K562 (cell line): ENCODE measurements at regions not wholly inside any gene's neighbourhood (a gene's known extent, or its start where the extent isn't known, plus 50 kb on each side); places are given as distances from the start of the nearest gene placed in this dataset.
A peak's percentile ranks its signal among the peaks of the same experiment; 100 is the strongest.

Experiments
- ATAC-seq: fragments of 200-7000 bp; cut with Tn5 transposase; 3 replicates; pipeline ENCODE4 v1.9.1; 2020; ENCODE audit warnings: moderate library complexity
- BruUV-seq: library from RNA; stranded (reverse); fragments of 400-500 nt; replicated peaks from 2 replicates; lab custom pipeline; 2021; lab: Mats Ljungman, UMichigan
- CTCF ChIA-PET: fragments of 300-600 bp; formaldehyde crosslinking; extraction: SDS; loops from one replicate; lab custom pipeline; 2021; ENCODE audit warnings: low intra/inter-chr PET ratio; lab: Yijun Ruan, JAX
- POLR2A ChIA-PET: fragments of 300-600, 350-650 bp; sonication (Branson Sonifier 250); formaldehyde crosslinking; extraction: SDS; loops from one replicate; lab custom pipeline; 2021; ENCODE audit warnings: antibody characterized with exemption, inconsistent platforms; lab: Yijun Ruan, JAX
- DNase-seq, 4 experiments: peaks; one replicate each; pipeline versions ENCODE4 v3.0.0 to v3.0.0-alpha.2; 2011 to 2018; ENCODE audit warnings: low spot score in 3 of 4, mixed read lengths in 3 of 4; ENCODE audit errors: extremely low read depth in 1 of 4
- FAIRE-seq: peaks from 2 replicates; lab custom pipeline; 2011; peaks lifted over from hg19 to GRCh38; lab: Jason Lieb, UNC
- H2AFZ ChIP-seq: 2 replicates; pipeline ENCODE4 v1.6.0; 2011; ENCODE audit warnings: low read depth, low read length, control low read depth, inconsistent platforms
- H3K27ac ChIP-seq: fragments of 200-600 bp; 3 replicates; pipeline ENCODE4 v1.8.0; 2011; ENCODE audit warnings: low read depth, mild to moderate bottlenecking, control low read depth, inconsistent platforms, low read length, moderate library complexity, mixed read lengths; ENCODE audit errors: extremely low read depth
- H3K27me3 ChIP-seq, 2 experiments: fragments of 300-600 bp in 1 of 2; 2 replicates in 1 of 2; 3 replicates in 1 of 2; pipeline versions ENCODE4 v1.6.0 to v1.8.0; 2011; ENCODE audit warnings: inconsistent platforms in 2 of 2, low read length in 2 of 2, mild to moderate bottlenecking in 1 of 2, mixed read lengths in 1 of 2, moderate library complexity in 1 of 2; ENCODE audit not compliant: control insufficient read depth in 2 of 2, insufficient read depth in 2 of 2
- H3K36me3 ChIP-seq: fragments of 300-600 bp; 3 replicates; pipeline ENCODE4 v1.8.0; 2011; ENCODE audit warnings: mild to moderate bottlenecking, low read length, inconsistent platforms; ENCODE audit not compliant: control insufficient read depth, insufficient read depth
- H3K4me1 ChIP-seq, 2 experiments: fragments of 200-600 bp in 1 of 2; replicated peaks in 1 of 2; 2 replicates in 1 of 2; 3 replicates in 1 of 2; pipeline versions ENCODE4 v1.5.1 to v1.8.0; 2011; ENCODE audit warnings: inconsistent platforms in 2 of 2, low read length in 2 of 2, mild to moderate bottlenecking in 1 of 2, mixed read lengths in 1 of 2, moderate library complexity in 1 of 2; ENCODE audit not compliant: control insufficient read depth in 2 of 2, insufficient read depth in 2 of 2
- H3K4me2 ChIP-seq: 2 replicates; pipeline ENCODE4 v1.6.1; 2011; ENCODE audit warnings: low read length, control low read depth, inconsistent platforms, mixed read lengths; ENCODE audit not compliant: insufficient read depth
- H3K4me3 ChIP-seq: fragments of 200-600 bp; sonication (generic), shearing (Covaris generic); 2 replicates; pipeline ENCODE4 v1.5.1; 2016; ENCODE audit warnings: control low read depth, inconsistent platforms
- H3K79me2 ChIP-seq: fragments of 200-600 bp; 3 replicates; pipeline ENCODE4 v1.8.0; 2011; ENCODE audit warnings: low read length, inconsistent platforms; ENCODE audit not compliant: control insufficient read depth, insufficient read depth
- H3K9ac ChIP-seq, 2 experiments: 2 replicates each; pipeline versions ENCODE4 v1.6.0 to v1.6.1; 2011; ENCODE audit warnings: low read depth in 2 of 2, low read length in 2 of 2, control low read depth in 1 of 2, inconsistent platforms in 1 of 2, mild to moderate bottlenecking in 1 of 2, mixed read lengths in 1 of 2; ENCODE audit not compliant: insufficient read depth in 1 of 2
- H3K9me1 ChIP-seq: one replicate; pipeline ENCODE4 v1.6.0; 2011; ENCODE audit warnings: inconsistent platforms, mild to moderate bottlenecking, low read length, moderate library complexity; ENCODE audit not compliant: control insufficient read depth, insufficient read depth
- H3K9me3 ChIP-seq: replicated peaks from 2 replicates; pipeline ENCODE4 v1.5.1; 2011; ENCODE audit warnings: low read depth, low read length, inconsistent platforms; ENCODE audit not compliant: control insufficient read depth, insufficient read depth
- H4K20me1 ChIP-seq: replicated peaks from 2 replicates; pipeline ENCODE4 v1.6.1; 2011; ENCODE audit warnings: low read length, inconsistent platforms, mixed read lengths; ENCODE audit not compliant: control insufficient read depth, insufficient read depth
- BDP1 ChIP-seq: IDR thresholded peaks from 3 replicates; pipeline ENCODE4 v1.6.1; 2011; ENCODE audit not compliant: insufficient read length, insufficient read depth
- CBX8 ChIP-seq: fragments of 200-600 bp; sonication (generic); IDR thresholded peaks from 2 replicates; pipeline ENCODE4 v1.6.1; 2012; ENCODE audit warnings: borderline replicate concordance, mixed run types, low read depth, mild to moderate bottlenecking, moderate library complexity, mixed read lengths, low read length, control low read depth, inconsistent platforms; ENCODE audit not compliant: poor library complexity, severe bottlenecking; ENCODE audit errors: extremely low read depth
- CREM ChIP-seq: IDR thresholded peaks from 2 replicates; pipeline ENCODE4 v1.6.1; 2014; ENCODE audit warnings: antibody characterized with exemption, low read depth
- FIP1L1 ChIP-seq: fragments of 200-400 bp; formaldehyde crosslinking; IDR thresholded peaks from 2 replicates; pipeline ENCODE4 v1.6.1; 2018; ENCODE audit warnings: mild to moderate bottlenecking, low read depth, low read length; ENCODE audit not compliant: poor library complexity, severe bottlenecking
- FUS ChIP-seq: fragments of 200-400 bp; formaldehyde crosslinking; optimal IDR thresholded peaks from 2 replicates; pipeline ENCODE3; 2017; ENCODE audit warnings: low read depth, low read length
- HLTF ChIP-seq: fragments of 450-650 bp; IDR thresholded peaks from 2 replicates; pipeline ENCODE4 v1.6.1; 2016
- L3MBTL2 ChIP-seq: fragments of 450-650 bp; IDR thresholded peaks from 2 replicates; pipeline ENCODE4 v1.6.1; 2016; ENCODE audit warnings: mild to moderate bottlenecking, moderate library complexity
- MAFG ChIP-seq: fragments of 450-650 bp; conservative IDR thresholded peaks from 2 replicates; pipeline ENCODE4 v1.6.1; 2016; ENCODE audit warnings: missing genetic modification characterization, missing compliant biosample characterization
- NCOA6 ChIP-seq: fragments of 450-650 bp; IDR thresholded peaks from 2 replicates; pipeline ENCODE4 v1.6.1; 2017; ENCODE audit warnings: mild to moderate bottlenecking
- PURB ChIP-seq: sonication (generic); formaldehyde crosslinking; IDR thresholded peaks from 2 replicates; pipeline ENCODE4 v1.9.0; 2021; ENCODE audit warnings: low read depth, mild to moderate bottlenecking, missing genetic modification reagents
- RAD21 ChIP-seq, 2 experiments: fragments of 250-450 bp in 1 of 2; fragments of 450-650 bp in 1 of 2; sonication (Bioruptor Pico) in 1 of 2; formaldehyde crosslinking in 1 of 2; IDR thresholded peaks in 1 of 2; conservative IDR thresholded peaks in 1 of 2; 2 replicates each; pipeline versions ENCODE4 v1.4.0 to v1.8.0; 2020 to 2022; ENCODE audit warnings: mild to moderate bottlenecking in 2 of 2, moderate library complexity in 1 of 2
- RFX5 ChIP-seq: IDR thresholded peaks from 2 replicates; pipeline ENCODE4 v1.6.1; 2011; ENCODE audit warnings: low read depth, mild to moderate bottlenecking, improper control_type of control experiment, low read length
- ZNF140 ChIP-seq: fragments of 250-450 bp; sonication (Bioruptor Pico); IDR thresholded peaks from 2 replicates; pipeline ENCODE4 v1.8.0; 2021; ENCODE audit warnings: moderate library complexity, mild to moderate bottlenecking, inconsistent platforms
- ZNF217 ChIP-seq: sonication (generic); formaldehyde crosslinking; IDR thresholded peaks from 2 replicates; pipeline ENCODE4 v1.8.0; 2022; ENCODE audit warnings: mild to moderate bottlenecking, missing genetic modification reagents
- ZNF24 ChIP-seq: fragments of 450-650 bp; IDR thresholded peaks from 2 replicates; pipeline ENCODE4 v1.6.1; 2016
- ZNF644 ChIP-seq: fragments of 200-800 bp; sonication (Bioruptor generic); IDR thresholded peaks from 2 replicates; pipeline ENCODE4 v1.6.1; 2016; ENCODE audit warnings: low read depth, missing genetic modification characterization, missing compliant biosample characterization
- WGBS: fragments of 100-300 bp; shearing (Covaris generic); methylation state at CpG from one replicate; pipeline ENCODE4 v1.1.6; 2016; ENCODE audit warnings: low coverage, mixed read lengths; ENCODE audit not compliant: insufficient coverage; ENCODE audit errors: missing lambda C conversion rate; 5-methylcytosine and 5-hydroxymethylcytosine counted together
- in situ Hi-C: fragments of 300-500 bp; cut with MboI; formaldehyde crosslinking; loops from 4 replicates; pipeline ENCODE4 v1.15.0; 2018; ENCODE audit warnings: inconsistent platforms, mixed read lengths
- intact Hi-C: fragments of 100-400 bp; cut with micrococcal nuclease; formaldehyde crosslinking; loops from 2 replicates; pipeline ENCODE4 v1.14.2; 2022
- TF ChIP-seq, protein P1 (sequence below): sonication (generic); formaldehyde crosslinking; IDR thresholded peaks from 2 replicates; pipeline ENCODE4 v1.8.1; 2023; ENCODE audit warnings: mild to moderate bottlenecking, missing genetic modification reagents

DNA sequence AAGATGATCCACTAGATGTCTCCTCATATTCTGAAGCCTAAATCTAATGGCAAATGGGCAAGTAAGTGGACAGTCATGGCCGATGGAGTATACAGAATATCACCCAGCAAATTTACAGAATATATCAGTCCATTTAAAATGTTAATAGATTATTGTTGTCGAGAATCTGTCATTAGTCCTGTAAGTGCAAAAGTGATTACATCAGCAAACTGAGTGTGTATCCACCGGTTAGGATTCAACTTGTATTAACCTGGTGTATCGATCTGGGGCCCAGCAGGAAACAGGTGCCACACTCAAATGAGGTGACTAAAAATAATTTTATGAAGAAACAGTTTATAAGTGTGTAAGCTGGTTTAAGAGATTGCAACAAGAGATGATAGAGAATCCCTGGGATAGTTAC lies 367.9 kb upstream of the FAM47C start:
- H2AFZ ChIP-seq: no peak overlapping the region
- FAIRE-seq: no peak
- H3K79me2 ChIP-seq: no peaks in the 10 kb centered on the region
- TF ChIP-seq RAD21 (CRISPR knock-in tag; conservative IDR thresholded peaks at IDR 0.05 in 1 of 2, IDR thresholded peaks at IDR 0.05 in 1 of 2) (peak in 1 of 2 experiments; percentile 3; a peak in 1 of 4 replicates), NCOA6 (no peak)
- TF ChIP-seq, all 486 proteins: peak for 1
- no peak overlapping the region for H3K27ac ChIP-seq
- no peaks in the 10 kb centered on the region for H3K9me1 ChIP-seq
- H3K36me3 ChIP-seq: no peaks in the 10 kb centered on the region
- H3K9me3 ChIP-seq: no peaks in the 10 kb centered on the region
- H3K4me3 ChIP-seq: no peak overlapping the region
- no peak overlapping the region for H3K9ac ChIP-seq
- H3K4me1 ChIP-seq: no peaks in the 10 kb centered on the region
- DNase-seq: no peak
- no peak for ATAC-seq
- ChIA-PET POLR2A (no interaction called here), CTCF (no interaction called here)
- in situ Hi-C loops (no loop called here), intact Hi-C loops (no loop called here)
- 5% methylated on average over 4 of the region's 4 CpGs for WGBS
- H4K20me1 ChIP-seq: no peaks in the 10 kb centered on the region
- H3K4me2 ChIP-seq: no peak overlapping the region
- no peaks in the 10 kb centered on the region for H3K27me3 ChIP-seq
- no TSS peak for BruUV-seq

GRCh38 chrX:36642052-36642451 lies 366.1 kb upstream of the FAM47C start:
- intact Hi-C loops (no loop called here), in situ Hi-C loops (no loop called here)
- no peak for FAIRE-seq
- ChIA-PET POLR2A (no interaction called here), CTCF (no interaction called here)
- H3K9me3 ChIP-seq: no peaks in the 10 kb centered on the region
- TF ChIP-seq ZNF140 (CRISPR knock-in tag) (no peak), RFX5 (no peak), PURB (CRISPR knock-in tag) (no peak), FUS (no peak), BDP1 (no peak), FIP1L1 (no peak), HLTF (no peak), MAFG (tag) (no peak), ZNF24 (no peak), ZNF217 (CRISPR knock-in tag) (no peak), CBX8 (no peak), L3MBTL2 (no peak), CREM (no peak), ZNF644 (tag) (no peak)
- TF ChIP-seq, protein P1, sequence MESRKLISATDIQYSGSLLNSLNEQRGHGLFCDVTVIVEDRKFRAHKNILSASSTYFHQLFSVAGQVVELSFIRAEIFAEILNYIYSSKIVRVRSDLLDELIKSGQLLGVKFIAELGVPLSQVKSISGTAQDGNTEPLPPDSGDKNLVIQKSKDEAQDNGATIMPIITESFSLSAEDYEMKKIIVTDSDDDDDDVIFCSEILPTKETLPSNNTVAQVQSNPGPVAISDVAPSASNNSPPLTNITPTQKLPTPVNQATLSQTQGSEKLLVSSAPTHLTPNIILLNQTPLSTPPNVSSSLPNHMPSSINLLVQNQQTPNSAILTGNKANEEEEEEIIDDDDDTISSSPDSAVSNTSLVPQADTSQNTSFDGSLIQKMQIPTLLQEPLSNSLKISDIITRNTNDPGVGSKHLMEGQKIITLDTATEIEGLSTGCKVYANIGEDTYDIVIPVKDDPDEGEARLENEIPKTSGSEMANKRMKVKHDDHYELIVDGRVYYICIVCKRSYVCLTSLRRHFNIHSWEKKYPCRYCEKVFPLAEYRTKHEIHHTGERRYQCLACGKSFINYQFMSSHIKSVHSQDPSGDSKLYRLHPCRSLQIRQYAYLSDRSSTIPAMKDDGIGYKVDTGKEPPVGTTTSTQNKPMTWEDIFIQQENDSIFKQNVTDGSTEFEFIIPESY (CRISPR knock-in tag): no peak
- BruUV-seq: no TSS peak
- no peak overlapping the region for H2AFZ ChIP-seq
- no peaks in the 10 kb centered on the region for H3K27me3 ChIP-seq
- H3K27ac ChIP-seq: no peak overlapping the region
- no peak for DNase-seq
- no peaks in the 10 kb centered on the region for H3K36me3 ChIP-seq
- H3K9ac ChIP-seq: no peak overlapping the region
- no peaks in the 10 kb centered on the region for H3K79me2 ChIP-seq
- H3K4me3 ChIP-seq: no peak overlapping the region
- ATAC-seq: no peak
- no peaks in the 10 kb centered on the region for H3K4me1 ChIP-seq
- WGBS: 0% methylated on average over 3 of the region's 3 CpGs
- H3K9me1 ChIP-seq: no peaks in the 10 kb centered on the region
- no peaks in the 10 kb centered on the region for H4K20me1 ChIP-seq
- H3K4me2 ChIP-seq: no peak overlapping the region
